Ishikawa (cell line): ENCODE measurements at regions not wholly inside any gene's neighbourhood (a gene's known extent, or its start where the extent isn't known, plus 50 kb on each side); places are given as distances from the start of the nearest gene placed in this dataset.

Source experiments
- CREB1 ChIP-seq: IDR thresholded peaks from 2 replicates; pipeline ENCODE4 v1.6.1; 2012; ENCODE audit warnings: low read depth
- EGR1 ChIP-seq: IDR thresholded peaks from 2 replicates; pipeline ENCODE4 v1.6.1; 2012
- EP300 ChIP-seq: IDR thresholded peaks from 2 replicates; pipeline ENCODE4 v1.6.1; 2012; ENCODE audit warnings: borderline replicate concordance
- FOXM1 ChIP-seq: IDR thresholded peaks from 2 replicates; pipeline ENCODE4 v1.6.1; 2012; ENCODE audit warnings: low read depth, borderline replicate concordance
- NFIC ChIP-seq: IDR thresholded peaks from 2 replicates; pipeline ENCODE4 v1.6.1; 2012
- RAD21 ChIP-seq: IDR thresholded peaks from 2 replicates; pipeline ENCODE4 v1.6.1; 2012; ENCODE audit warnings: low read depth
- TF ChIP-seq, protein P1 (sequence below): IDR thresholded peaks from 2 replicates; pipeline ENCODE4 v1.6.1; 2012; ENCODE audit warnings: low read depth, mild to moderate bottlenecking
- TF ChIP-seq, protein P2 (sequence below): IDR thresholded peaks from 2 replicates; pipeline ENCODE4 v1.6.1; 2012
- TF ChIP-seq, protein P3 (sequence below): IDR thresholded peaks from 2 replicates; pipeline ENCODE4 v1.6.1; 2012

DNA sequence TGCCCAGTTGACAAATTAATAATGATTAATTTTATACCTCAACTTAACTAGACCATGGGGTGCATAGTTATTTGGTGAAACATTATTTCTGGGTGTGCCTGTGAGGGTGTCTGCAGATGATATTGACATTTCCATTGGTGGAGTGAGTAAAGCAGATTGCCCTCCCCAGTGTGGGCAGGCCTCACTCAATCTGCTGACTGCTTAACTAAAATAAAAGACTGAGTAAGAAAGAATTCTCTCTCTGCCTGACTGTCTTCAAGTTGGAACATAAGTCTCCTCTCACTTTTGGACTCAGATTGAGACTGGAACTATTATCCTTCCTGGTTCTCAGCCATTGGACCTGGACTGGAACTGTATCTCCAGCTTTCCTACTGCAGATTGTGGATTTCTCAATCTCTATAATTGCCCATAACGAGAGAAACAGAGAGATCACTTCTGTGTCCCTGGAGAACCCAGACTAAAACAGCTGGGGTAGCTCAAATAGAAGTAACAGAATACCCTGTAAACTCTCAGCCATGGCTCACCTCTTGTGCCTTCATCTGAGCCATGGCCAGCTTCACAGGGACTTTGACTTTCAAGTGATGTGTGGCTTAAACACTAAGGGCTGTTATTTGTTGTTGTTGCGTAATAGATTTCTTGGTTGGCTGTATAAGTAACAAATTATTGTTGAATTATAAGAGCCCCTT lies 575.3 kb upstream of the RAB6C start:
- TF ChIP-seq EP300 (no peak), NFIC (no peak), RAD21 (no peak), CREB1 (no peak), FOXM1 (no peak), EGR1 (no peak)
- TF ChIP-seq, protein P1, sequence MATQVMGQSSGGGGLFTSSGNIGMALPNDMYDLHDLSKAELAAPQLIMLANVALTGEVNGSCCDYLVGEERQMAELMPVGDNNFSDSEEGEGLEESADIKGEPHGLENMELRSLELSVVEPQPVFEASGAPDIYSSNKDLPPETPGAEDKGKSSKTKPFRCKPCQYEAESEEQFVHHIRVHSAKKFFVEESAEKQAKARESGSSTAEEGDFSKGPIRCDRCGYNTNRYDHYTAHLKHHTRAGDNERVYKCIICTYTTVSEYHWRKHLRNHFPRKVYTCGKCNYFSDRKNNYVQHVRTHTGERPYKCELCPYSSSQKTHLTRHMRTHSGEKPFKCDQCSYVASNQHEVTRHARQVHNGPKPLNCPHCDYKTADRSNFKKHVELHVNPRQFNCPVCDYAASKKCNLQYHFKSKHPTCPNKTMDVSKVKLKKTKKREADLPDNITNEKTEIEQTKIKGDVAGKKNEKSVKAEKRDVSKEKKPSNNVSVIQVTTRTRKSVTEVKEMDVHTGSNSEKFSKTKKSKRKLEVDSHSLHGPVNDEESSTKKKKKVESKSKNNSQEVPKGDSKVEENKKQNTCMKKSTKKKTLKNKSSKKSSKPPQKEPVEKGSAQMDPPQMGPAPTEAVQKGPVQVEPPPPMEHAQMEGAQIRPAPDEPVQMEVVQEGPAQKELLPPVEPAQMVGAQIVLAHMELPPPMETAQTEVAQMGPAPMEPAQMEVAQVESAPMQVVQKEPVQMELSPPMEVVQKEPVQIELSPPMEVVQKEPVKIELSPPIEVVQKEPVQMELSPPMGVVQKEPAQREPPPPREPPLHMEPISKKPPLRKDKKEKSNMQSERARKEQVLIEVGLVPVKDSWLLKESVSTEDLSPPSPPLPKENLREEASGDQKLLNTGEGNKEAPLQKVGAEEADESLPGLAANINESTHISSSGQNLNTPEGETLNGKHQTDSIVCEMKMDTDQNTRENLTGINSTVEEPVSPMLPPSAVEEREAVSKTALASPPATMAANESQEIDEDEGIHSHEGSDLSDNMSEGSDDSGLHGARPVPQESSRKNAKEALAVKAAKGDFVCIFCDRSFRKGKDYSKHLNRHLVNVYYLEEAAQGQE = no peak
- TF ChIP-seq, protein P2, sequence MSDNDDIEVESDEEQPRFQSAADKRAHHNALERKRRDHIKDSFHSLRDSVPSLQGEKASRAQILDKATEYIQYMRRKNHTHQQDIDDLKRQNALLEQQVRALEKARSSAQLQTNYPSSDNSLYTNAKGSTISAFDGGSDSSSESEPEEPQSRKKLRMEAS = no peak
- TF ChIP-seq, protein P3, sequence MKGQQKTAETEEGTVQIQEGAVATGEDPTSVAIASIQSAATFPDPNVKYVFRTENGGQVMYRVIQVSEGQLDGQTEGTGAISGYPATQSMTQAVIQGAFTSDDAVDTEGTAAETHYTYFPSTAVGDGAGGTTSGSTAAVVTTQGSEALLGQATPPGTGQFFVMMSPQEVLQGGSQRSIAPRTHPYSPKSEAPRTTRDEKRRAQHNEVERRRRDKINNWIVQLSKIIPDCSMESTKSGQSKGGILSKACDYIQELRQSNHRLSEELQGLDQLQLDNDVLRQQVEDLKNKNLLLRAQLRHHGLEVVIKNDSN = no peak
